ENCODE measurements at regions not wholly inside any gene's neighbourhood (a gene's known extent, or its start where the extent isn't known, plus 50 kb on each side); places are given as distances from the start of the nearest gene placed in this dataset.

GRCh38 chr3:145798696-145799537 lies 362.1 kb downstream of the PLOD2 start:
- no peak for TF ChIP-seq CTCF (IDR thresholded peaks at IDR 0.05; ENCODE audit: partially characterized antibody, unreplicated experiment)
- Mint-ChIP-seq H3K4me1 (ENCODE audit: low read depth, unreplicated experiment) (no peaks in the 10 kb centered on the region), H3K36me3 (ENCODE audit: unreplicated experiment) (no peaks in the 10 kb centered on the region), H3K4me3 (ENCODE audit: unreplicated experiment) (no peak overlapping the region), H3K9me3 (ENCODE audit: unreplicated experiment) (peaks cover 5% of the 10 kb centered on the region), H3K27ac (ENCODE audit: unreplicated experiment) (no peak overlapping the region), H3K27me3 (ENCODE audit: unreplicated experiment) (no peaks in the 10 kb centered on the region)
- peak; percentile 14 for DNase-seq

GRCh38 chr3:145801696-145802095 lies 359.3 kb downstream of the PLOD2 start:
- H3K27me3 Mint-ChIP-seq (ENCODE audit: unreplicated experiment): no peaks in the 10 kb centered on the region
- no peaks in the 10 kb centered on the region for H3K4me1 Mint-ChIP-seq (ENCODE audit: low read depth, unreplicated experiment)
- H3K27ac Mint-ChIP-seq (ENCODE audit: unreplicated experiment): no peak overlapping the region
- no peak overlapping the region for H3K4me3 Mint-ChIP-seq (ENCODE audit: unreplicated experiment)
- no peaks in the 10 kb centered on the region for H3K36me3 Mint-ChIP-seq (ENCODE audit: unreplicated experiment)
- no peak for TF ChIP-seq CTCF (IDR thresholded peaks at IDR 0.05; ENCODE audit: partially characterized antibody, unreplicated experiment)
- DNase-seq: no peak
- no peaks in the 10 kb centered on the region for H3K9me3 Mint-ChIP-seq (ENCODE audit: unreplicated experiment)

- no peaks in the 10 kb centered on the region for H3K4me1 Mint-ChIP-seq (ENCODE audit: low read depth, unreplicated experiment)
- H3K27me3 Mint-ChIP-seq (ENCODE audit: unreplicated experiment): no peaks in the 10 kb centered on the region
- TF ChIP-seq CTCF (IDR thresholded peaks at IDR 0.05; ENCODE audit: partially characterized antibody, unreplicated experiment): no peak
- no peak overlapping the region for H3K27ac Mint-ChIP-seq (ENCODE audit: unreplicated experiment)
- no peak for DNase-seq
- H3K4me3 Mint-ChIP-seq (ENCODE audit: unreplicated experiment): no peak overlapping the region
- H3K9me3 Mint-ChIP-seq (ENCODE audit: unreplicated experiment): no peaks in the 10 kb centered on the region
- H3K36me3 Mint-ChIP-seq (ENCODE audit: unreplicated experiment): no peaks in the 10 kb centered on the region
Measured at GRCh38 chr3:145807990-145808389, 353.0 kb downstream of the PLOD2 start.

GRCh38 chr3:145812391-145812790 lies 348.6 kb downstream of the PLOD2 start:
- H3K4me1 Mint-ChIP-seq (ENCODE audit: low read depth, unreplicated experiment): no peaks in the 10 kb centered on the region
- no peaks in the 10 kb centered on the region for H3K36me3 Mint-ChIP-seq (ENCODE audit: unreplicated experiment)
- no peak overlapping the region for H3K4me3 Mint-ChIP-seq (ENCODE audit: unreplicated experiment)
- H3K27ac Mint-ChIP-seq (ENCODE audit: unreplicated experiment): no peak overlapping the region
- no peak for TF ChIP-seq CTCF (IDR thresholded peaks at IDR 0.05; ENCODE audit: partially characterized antibody, unreplicated experiment)
- H3K27me3 Mint-ChIP-seq (ENCODE audit: unreplicated experiment): no peaks in the 10 kb centered on the region
- H3K9me3 Mint-ChIP-seq (ENCODE audit: unreplicated experiment): no peaks in the 10 kb centered on the region
- no peak for DNase-seq

- Mint-ChIP-seq H3K4me1 (ENCODE audit: low read depth, unreplicated experiment) (no peaks in the 10 kb centered on the region), H3K27me3 (ENCODE audit: unreplicated experiment) (no peaks in the 10 kb centered on the region), H3K27ac (ENCODE audit: unreplicated experiment) (no peak overlapping the region), H3K4me3 (ENCODE audit: unreplicated experiment) (no peak overlapping the region), H3K36me3 (ENCODE audit: unreplicated experiment) (no peaks in the 10 kb centered on the region), H3K9me3 (ENCODE audit: unreplicated experiment) (no peaks in the 10 kb centered on the region)
- TF ChIP-seq CTCF (IDR thresholded peaks at IDR 0.05; ENCODE audit: partially characterized antibody, unreplicated experiment): no peak
- DNase-seq: no peak
Measured at GRCh38 chr3:145815707-145816413, 345.1 kb downstream of the PLOD2 start.

All from glutamatergic neuron (in vitro differentiated cells).